ENCODE measurements at regions not wholly inside any gene's neighbourhood (a gene's known extent, or its start where the extent isn't known, plus 50 kb on each side); places are given as distances from the start of the nearest gene placed in this dataset.

DNA sequence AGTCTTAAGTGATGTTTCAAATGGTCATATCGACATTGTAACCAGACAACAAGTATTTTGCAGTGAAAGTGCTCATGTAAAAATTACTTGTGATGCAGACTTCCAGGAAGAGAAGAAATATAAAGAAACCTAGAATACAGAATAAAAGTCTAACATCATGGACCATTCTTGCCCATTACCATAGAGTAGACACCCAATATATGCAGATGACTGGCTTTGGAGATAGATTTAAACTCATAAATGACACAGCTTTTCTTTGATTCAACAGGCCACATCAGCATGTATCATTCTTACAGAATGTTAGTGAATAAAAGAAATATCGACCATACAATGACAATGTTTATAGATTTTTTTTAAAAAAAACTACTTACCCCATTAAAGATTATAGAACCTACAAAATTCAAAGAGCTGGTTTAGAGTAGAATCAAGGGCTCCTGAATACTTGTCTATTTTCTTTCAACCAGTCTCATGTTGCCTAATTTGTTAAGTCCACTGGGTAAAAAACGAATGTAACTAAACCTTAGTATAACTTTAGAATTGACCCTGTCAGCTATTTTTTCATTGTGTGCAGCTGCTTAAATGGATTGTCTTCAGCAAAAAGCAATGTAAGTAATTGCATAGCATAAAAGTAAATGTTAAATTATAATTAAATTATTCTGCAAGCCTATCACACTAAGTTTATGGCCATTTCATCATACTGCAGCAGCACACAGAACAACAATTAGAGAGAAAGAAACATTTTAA, 268.7 kb upstream of the AGTR1 start:
- TF ChIP-seq, protein P1, sequence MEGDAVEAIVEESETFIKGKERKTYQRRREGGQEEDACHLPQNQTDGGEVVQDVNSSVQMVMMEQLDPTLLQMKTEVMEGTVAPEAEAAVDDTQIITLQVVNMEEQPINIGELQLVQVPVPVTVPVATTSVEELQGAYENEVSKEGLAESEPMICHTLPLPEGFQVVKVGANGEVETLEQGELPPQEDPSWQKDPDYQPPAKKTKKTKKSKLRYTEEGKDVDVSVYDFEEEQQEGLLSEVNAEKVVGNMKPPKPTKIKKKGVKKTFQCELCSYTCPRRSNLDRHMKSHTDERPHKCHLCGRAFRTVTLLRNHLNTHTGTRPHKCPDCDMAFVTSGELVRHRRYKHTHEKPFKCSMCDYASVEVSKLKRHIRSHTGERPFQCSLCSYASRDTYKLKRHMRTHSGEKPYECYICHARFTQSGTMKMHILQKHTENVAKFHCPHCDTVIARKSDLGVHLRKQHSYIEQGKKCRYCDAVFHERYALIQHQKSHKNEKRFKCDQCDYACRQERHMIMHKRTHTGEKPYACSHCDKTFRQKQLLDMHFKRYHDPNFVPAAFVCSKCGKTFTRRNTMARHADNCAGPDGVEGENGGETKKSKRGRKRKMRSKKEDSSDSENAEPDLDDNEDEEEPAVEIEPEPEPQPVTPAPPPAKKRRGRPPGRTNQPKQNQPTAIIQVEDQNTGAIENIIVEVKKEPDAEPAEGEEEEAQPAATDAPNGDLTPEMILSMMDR (IDR thresholded peaks at IDR 0.05; ENCODE audit: insufficient read depth, low read length, poor library complexity, severe bottlenecking), result no peak
- no peak for TF ChIP-seq EZH2phosphoT487 (conservative IDR thresholded peaks at IDR 0.05; ENCODE audit: low read length)
